HG02981 (cell line): ENCODE measurements at regions not wholly inside any gene's neighbourhood (a gene's known extent, or its start where the extent isn't known, plus 50 kb on each side); places are given as distances from the start of the nearest gene placed in this dataset.
"Not testable (repeated sequence)": the region's sequence is repeated elsewhere in the genome, so short reads cannot be mapped to it uniquely, and the experiment has no call there.

Source experiments
- ATAC-seq: cut with Tn5 transposase; IDR thresholded peaks from one replicate; pipeline ENCODE4 v1.9.1; 2021; ENCODE audit warnings: mild to moderate bottlenecking, moderate library complexity; ENCODE audit not compliant: unreplicated experiment

DNA sequence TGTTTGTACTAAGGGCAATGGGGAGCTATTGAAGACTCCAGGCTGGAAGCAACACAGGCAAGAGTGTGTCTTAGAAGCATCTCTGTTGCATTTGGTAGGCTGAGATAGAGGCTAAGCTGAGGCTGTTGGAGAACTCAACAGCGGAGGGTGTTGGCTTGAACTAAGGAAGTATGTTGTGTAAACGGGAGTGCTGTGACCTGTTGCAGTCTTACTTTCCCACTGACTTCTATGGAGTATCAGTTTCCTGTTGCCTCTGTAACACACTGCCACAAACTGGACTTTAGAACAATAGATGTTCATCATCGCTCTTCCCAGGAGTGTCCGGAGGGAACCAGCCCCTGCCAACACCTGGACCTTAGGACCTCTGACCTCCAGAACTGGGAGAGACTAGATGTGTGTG lies 181.8 kb downstream of the NPIPB11 start:
- ATAC-seq = not testable (repeated sequence)

DNA sequence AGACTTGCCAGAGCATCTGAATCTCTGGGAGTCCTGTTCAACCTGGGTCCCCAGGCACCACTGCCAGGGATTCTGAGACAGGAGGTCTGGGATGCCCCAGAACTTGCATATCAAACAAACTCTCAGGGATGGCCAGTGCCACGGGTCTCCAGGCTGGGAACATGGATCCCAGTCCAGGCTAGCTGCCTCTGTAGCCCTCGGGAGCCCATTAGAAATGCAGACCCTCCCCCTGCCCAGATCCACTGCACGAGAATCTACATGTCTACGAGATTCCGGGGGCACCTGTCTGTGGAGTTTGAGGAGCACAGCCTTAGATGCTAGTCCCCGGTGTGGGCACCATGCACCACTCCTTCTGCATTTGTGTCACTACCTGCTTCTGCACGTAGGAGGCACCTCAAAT lies 183.9 kb downstream of the NPIPB11 start:
- ATAC-seq = not testable (repeated sequence)

DNA sequence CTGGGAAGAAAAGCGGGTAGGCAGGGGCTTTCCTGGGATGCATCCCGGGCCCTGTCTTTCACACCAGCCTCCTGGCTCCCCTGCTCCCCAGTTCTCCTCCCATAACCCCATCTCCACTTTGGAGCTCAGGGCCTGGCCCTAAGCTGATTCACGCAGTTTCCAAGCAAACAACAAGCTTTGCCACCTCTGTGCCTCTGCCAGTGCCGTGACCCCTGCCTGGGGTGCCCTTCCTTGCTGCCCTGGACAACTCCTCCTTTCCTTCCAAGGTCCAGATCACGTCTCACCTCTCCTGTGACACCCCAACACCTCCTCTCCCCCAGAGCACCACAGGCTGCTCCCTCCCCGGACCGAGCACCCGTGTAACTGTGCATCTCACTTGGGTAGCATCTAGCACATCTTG lies 184.5 kb downstream of the NPIPB11 start:
- not testable (repeated sequence) for ATAC-seq

DNA sequence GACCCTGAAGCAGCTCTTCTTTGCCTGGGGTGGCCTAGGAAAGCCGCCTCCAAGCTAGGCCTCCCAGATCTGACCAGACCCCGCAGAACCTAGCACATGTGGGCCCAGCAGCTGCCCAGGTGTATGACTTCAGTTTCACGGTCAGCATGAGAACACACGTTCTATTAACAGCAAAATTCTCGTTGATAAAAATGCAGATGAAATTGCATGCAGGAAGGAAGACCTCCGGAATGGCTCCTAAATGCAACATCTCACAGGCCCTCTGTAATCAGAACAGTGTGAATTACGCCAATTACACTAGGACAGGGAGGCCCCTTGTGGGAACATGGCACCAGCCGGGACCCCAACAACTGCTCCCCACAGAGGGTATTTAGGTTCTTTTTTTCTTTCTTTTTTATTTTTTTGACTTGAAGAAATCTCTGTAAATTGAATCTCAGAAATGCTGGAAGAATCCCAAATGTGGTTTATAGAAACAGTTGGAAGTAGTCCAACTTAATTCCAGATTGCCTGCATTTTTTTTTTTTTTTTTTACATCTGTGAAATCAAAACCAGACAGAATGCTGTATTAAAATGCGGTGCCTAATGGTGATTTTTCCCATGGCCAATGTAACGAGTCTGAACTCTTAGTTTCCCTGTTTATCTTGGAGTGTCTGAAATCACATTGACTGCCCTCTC lies 185.1 kb downstream of the NPIPB11 start:
- ATAC-seq = not testable (repeated sequence)

DNA sequence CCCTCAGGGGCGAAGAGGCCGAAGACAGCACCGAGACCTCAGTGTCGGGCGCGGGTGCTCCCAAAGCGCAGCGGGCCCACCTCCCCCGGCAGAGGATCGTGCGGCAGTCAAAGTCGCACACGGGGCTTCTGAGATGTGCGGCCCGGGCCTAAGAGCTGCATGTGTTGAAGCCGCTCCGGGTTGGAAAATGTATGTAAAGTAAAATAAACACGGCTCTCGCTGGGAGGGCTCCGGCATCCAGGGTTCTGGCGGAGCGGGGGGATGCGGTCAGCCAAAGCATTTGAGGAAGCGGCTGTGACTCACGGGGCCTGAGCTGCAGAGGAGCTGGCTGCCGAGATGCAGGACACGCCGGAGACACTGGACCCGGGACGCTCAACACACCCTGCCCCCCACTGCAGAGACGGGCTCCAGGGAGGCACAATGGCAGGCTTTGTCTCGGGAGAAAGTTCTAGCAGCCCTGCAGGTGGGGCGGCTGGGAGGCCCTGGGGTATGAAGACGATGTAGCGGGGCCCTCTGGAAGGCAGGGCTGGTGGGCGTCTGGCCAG lies 185.8 kb downstream of the NPIPB11 start:
- not testable (repeated sequence) for ATAC-seq

DNA sequence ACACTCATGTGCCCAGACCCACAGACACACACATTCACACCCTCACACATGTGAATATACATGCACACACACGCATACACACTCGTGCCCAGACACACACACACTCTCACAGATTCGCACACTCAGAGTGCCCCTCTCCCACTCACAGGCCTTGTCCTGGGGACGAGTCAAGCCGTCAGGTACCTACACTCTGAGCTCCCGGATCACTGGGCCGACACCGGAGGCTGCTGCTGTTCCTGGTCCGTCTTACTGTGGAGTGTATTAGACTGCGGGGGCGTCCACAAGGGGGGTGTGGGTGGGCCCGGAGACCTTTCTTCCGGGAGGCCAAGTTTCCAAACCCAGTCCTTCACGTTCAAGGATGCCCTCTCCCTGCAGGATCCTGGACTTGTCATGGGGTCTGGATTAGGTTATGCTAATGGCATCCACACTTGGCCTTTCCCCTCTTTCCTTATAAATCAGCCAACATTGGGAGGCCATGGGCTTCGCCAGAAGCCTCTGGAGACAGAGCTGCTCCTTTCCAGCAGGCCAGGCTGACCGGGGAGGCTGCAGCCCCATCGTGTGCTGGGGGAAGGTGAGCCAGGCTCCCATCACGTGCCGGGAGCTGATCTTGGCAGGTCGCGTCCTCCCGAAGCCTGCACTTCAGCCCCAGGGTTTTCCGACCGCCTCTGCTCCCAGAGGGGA lies 186.4 kb downstream of the NPIPB11 start:
- ATAC-seq = not testable (repeated sequence)

DNA sequence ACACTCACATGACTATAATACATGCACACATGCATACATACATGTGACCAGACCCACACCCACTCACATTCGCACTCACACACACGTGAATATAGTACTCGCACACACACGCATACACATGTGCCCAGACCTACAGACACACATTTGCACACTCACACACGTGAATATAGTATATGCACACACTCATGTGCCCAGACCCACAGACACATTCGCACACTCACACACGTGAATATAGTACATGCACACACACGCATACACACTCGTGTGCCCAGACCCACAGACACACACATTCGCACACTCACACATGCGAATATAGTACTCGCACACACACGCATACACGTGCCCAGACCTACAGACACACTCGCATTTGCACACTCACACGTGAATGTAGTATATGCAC lies 186.9 kb downstream of the NPIPB11 start:
- not testable (repeated sequence) for ATAC-seq

DNA sequence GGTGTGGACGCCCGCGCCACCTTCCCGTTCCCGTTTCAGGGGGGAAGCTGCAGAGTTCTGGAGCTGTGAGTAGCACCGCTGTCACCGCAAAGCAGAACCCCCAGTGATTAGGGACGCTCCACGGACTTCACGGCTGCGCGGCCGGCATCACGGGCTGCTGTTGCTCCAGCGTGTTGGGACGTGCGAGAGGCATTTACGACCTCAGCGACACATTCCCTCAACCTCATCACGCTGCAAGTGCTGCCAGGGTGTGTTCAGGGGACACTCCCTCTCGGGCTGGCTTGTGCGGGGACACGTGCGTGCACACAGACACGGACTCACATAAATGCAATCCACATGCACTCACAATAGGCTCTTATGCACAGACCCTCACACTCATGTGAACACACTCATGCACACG lies 187.9 kb downstream of the NPIPB11 start:
- ATAC-seq = not testable (repeated sequence)

DNA sequence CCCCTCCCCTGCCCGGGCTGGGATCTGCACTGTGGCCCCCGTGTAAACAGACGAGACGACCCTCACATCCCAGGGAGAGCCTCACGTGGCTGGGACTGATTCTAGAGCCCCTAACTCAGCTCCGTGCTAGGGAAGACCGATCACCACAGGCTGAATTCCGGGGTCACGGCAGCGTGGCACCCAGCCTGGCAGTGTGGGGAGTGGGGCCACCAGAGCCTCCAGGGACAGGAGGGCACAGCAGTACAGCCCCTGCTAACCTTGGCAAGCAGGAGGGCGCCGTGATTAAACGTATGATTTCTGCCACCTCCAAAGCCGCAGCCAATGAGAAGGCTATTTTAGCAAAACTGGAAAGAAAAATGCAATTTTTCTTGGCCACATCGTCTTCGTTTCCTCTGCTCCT lies 188.3 kb downstream of the NPIPB11 start:
- ATAC-seq = not testable (repeated sequence)

DNA sequence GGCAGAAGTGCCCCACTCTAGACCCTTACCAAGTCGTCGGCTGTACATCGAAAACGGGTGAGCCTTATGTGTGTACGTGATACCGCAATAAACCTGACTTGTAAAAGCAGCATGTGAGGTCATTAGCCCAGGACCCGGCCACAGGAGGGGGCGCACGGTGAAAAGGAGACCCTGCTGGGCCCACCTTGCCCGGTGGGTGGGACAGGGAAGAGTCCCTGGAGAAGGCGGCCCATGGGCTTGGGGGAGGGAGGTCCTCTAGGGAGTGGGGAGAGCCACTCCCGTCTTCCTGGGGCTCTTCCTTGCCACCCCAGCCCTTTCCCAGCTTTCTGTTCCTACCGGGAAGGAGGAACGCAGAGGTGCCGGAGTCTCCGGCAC lies 188.8 kb downstream of the NPIPB11 start:
- not testable (repeated sequence) for ATAC-seq

DNA sequence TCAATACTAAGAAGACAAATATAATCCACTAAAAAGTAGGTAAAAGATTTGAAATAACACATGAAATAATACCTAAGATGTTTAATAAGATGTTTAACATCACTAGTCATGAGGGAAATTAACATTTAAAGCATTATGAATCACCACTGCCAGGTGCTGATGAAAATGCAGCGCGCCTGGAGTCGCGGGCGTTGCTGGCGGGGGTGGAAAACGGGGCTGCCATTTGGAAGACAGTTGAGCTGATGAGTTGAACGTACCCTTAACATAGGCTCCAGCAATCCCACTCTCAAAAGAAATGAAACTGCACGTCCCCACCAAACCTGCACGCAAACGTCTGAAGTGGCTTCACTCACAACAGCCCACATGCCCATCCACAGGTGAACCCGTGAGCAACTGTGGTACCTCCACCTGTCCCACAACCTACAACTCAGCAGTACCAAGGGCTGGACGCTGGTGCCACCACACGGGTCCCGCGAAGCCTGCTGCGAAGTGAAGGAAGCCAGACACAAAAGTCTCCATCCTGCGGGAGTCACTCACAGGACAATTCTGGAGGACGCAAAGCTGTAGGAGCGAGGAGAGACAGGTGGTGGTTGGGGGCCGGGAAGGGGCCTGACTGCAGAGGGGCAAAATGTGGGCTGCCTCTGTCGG lies 189.3 kb downstream of the NPIPB11 start:
- ATAC-seq = not testable (repeated sequence)

DNA sequence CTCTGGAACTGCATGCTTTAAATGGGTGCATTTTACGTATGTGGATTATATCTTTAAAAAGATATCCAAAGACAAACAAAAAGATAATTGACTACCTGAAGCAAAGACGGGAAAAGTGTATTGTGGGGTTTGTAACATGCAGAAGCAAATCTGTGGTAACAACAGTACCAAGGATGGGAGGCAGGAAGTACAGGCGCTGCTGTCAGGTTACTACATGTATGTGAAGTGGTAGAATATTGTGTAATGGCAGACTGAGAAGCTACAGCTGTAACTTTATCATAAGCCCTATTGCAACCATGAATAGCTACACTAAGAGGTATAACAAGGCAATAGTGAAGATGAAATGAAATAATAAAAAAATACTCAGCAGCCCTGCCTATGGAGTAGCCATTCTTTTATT lies 192.7 kb downstream of the NPIPB11 start:
- not testable (repeated sequence) for ATAC-seq

DNA sequence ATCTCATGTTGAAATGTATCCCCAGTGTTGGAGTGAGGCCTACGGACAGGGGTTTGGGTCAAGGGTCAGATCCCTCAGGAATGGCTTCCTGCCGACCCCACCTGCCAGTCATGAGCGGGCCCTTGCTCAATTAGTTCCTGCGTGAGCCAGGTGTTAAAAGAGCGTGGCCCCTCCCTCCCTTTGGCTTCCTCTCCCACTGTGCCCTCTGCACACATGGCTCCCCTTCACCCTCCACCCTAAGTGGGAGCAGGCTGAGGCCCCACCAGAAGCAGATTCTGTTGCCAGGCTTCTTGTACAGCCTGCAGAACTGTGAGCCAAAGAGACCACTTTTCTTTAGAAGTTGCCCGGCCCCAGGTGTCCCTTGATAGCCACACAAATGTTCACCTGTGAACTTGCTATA lies 193.3 kb downstream of the NPIPB11 start:
- not testable (repeated sequence) for ATAC-seq

DNA sequence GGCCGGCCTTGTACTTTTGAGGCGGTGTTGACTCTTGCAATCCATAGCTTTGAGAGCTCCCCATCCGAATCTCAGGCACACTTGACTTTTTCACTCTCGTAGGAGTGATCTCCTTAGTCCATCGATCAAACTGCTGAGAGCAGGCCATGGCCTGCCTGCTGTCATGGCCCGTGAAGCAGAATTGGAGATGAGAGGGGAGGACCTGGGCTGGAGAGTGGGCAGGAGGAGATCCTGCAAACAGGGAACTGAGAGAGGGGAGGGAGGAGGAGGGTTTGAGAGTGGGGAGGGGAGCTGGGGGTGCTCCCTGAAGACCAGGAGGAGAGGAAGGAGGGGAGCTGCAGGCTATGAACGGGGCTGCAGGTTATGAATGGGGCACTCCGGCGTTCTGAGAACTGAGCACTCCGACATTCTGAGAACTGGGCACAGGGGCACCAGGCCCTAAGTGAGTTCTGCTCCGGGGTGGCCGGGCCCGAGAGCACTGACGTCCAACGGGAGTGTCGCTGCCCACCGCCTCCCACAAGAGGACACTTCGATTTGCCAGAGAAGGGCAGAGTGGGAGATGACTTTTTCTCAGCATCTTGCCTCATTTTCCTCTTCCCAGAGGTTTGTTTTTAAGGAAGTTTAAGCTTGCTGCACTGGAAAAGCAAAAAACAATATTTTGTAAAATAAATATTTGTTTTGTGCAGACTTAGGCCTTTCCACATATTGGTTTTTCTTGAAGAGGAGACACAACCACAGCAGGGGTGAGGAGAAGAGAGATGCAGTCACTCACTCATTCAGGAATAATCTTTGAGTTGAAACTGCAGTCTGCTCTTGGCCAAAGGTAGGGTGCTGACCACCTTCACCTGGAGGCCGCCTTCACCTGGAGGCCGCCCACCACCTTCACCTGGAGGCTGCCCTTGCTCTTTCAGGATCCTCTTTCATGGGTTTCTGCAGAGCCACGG lies 194.2 kb downstream of the NPIPB11 start:
- ATAC-seq = not testable (repeated sequence)

DNA sequence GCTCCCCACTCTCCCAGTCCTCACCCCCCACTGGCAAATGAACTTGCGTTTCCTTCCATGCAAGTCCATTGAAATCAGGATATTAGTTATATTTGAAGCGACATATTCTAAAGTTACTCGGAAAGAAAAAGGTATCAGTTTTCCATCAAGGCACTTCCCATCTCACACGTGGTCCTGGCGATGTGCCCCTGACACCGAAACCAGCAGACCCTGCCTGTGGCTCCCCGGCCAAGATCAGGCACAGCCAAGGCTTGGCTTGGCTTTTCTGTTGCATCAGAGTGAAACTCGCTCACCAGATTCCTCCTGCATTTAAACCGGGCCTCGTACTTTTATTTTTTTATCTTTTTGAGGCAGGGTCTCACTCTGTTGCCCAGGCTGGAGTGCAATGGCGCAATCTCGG lies 195.1 kb downstream of the NPIPB11 start:
- ATAC-seq = not testable (repeated sequence)

DNA sequence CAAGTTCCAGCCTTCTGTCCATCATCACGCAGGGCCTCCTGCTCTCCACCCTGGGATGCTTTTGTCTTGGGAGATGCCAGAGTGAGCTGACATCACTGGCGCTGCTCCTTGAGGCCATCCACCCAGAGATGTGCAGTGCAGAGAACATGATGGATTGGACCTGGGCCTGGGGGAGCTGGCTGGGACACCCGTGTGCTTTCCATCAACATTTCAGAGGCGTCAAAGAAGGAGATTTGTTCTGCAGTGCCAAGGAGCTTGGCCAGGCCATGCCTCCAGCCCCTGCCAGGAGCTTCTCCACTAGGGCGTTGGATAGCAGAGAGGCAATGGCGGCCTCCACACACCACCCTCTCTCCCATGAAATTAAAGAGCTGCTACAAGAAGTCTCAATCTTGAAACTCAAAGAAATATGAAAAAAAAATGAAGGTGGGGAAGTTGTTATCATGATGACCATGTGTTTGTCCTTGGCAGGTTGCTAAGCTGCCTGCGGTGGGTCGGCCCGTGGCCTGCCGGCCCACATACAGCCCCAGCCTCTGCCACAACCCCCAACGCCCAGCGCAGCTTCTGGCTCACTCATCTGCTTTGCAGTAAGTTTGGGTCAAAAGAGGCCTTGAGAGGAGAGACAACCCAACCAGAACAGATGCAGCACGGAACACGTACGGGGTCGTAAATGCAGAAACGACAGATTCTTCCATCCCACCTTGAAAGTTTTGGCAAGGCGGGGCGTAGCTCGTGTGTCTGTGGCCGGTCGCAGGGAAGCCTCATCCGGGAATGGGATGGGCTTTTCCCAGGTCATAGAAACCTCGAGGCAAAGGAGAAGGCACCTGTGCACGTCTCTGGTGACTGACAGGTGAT lies 196.0 kb downstream of the NPIPB11 start:
- ATAC-seq = not testable (repeated sequence)

DNA sequence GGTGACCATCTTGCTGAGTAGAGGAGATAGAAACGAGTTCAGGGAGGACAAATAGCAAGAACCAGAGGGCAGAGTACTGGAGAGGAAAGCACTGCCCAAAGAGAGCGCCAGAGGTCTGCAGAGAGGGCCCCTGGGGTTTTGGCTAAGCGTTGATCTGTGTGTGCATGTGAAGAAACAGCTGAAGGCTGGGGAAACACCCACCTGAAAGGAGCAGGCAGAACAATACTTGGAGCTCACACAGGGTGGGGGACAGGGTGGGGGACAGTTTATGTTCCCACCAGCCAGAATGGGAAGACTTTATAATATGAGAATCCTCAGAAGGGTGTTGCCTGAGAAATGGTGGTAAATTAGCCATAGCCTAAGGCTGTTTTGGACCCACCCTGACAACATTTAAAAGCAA lies 200.4 kb downstream of the NPIPB11 start:
- ATAC-seq = not testable (repeated sequence)

DNA sequence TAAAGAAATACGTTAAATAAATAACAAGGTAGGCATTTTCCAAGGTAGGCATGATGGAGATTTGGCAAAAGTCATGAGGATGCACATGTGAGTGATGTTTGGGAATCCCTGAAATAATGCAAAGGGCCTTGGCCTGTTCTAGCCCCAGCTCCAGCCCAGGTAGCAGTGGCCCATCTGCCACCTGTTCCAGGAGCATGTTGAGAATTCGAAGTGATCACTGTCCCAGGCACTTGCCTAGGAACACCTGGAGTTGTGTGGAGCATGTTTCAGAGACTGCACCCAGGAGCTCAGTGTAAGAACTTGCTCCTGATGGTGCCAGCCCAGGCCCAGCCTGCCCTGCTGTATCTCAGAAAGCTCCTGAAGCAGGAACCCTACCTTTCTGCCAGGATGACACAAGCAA lies 201.4 kb downstream of the NPIPB11 start:
- not testable (repeated sequence) for ATAC-seq

DNA sequence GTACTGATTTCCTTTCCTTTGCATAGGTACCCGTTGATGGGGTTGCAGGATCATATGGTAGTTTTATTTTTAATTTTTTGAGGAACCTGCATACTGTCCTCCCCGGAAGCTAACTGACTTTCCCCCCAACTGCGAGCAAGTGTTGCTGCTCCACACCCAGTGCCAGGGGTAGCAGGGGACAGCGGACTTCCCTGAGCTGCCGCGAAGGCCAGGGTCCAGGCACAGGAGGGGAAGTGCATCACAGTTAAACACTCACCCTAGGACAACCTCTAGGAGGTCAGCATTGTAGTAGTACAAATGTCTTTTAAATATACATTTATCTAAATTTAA lies 201.7 kb downstream of the NPIPB11 start:
- no peak for ATAC-seq
